ENCODE measurements at regions not wholly inside any gene's neighbourhood (a gene's known extent, or its start where the extent isn't known, plus 50 kb on each side); places are given as distances from the start of the nearest gene placed in this dataset.

- TF ChIP-seq MXD4 (CRISPR knock-in tag; IDR thresholded peaks at IDR 0.05; ENCODE audit: borderline replicate concordance) (no peak), ZNF416 (CRISPR knock-in tag; IDR thresholded peaks at IDR 0.05) (no peak), ZNF396 (CRISPR knock-in tag; IDR thresholded peaks at IDR 0.05; ENCODE audit: borderline replicate concordance) (no peak), AR (CRISPR knock-in tag; IDR thresholded peaks at IDR 0.05) (no peak), GABPB1 (CRISPR knock-in tag; IDR thresholded peaks at IDR 0.05) (no peak), KAT7 (CRISPR knock-in tag; IDR thresholded peaks at IDR 0.05; ENCODE audit: borderline replicate concordance) (no peak), NR3C1 (CRISPR knock-in tag; conservative IDR thresholded peaks at IDR 0.05; ENCODE audit: low read depth) (no peak), ZBTB21 (CRISPR knock-in tag; IDR thresholded peaks at IDR 0.05; ENCODE audit: borderline replicate concordance) (no peak), ATF1 (CRISPR knock-in tag; IDR thresholded peaks at IDR 0.05) (no peak), ZSCAN18 (CRISPR knock-in tag; IDR thresholded peaks at IDR 0.05) (no peak), TCF7 (CRISPR knock-in tag; IDR thresholded peaks at IDR 0.05; ENCODE audit: low read depth) (no peak), ZNF263 (CRISPR knock-in tag; IDR thresholded peaks at IDR 0.05; ENCODE audit: low read depth) (no peak), ZNF671 (CRISPR knock-in tag; IDR thresholded peaks at IDR 0.05) (no peak), USF1 (CRISPR knock-in tag; IDR thresholded peaks at IDR 0.05) (no peak), HMGXB4 (CRISPR knock-in tag; IDR thresholded peaks at IDR 0.05) (no peak)
- TF ChIP-seq, protein P1, sequence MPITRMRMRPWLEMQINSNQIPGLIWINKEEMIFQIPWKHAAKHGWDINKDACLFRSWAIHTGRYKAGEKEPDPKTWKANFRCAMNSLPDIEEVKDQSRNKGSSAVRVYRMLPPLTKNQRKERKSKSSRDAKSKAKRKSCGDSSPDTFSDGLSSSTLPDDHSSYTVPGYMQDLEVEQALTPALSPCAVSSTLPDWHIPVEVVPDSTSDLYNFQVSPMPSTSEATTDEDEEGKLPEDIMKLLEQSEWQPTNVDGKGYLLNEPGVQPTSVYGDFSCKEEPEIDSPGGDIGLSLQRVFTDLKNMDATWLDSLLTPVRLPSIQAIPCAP (CRISPR knock-in tag; IDR thresholded peaks at IDR 0.05) = no peak
- TF ChIP-seq, protein P2, sequence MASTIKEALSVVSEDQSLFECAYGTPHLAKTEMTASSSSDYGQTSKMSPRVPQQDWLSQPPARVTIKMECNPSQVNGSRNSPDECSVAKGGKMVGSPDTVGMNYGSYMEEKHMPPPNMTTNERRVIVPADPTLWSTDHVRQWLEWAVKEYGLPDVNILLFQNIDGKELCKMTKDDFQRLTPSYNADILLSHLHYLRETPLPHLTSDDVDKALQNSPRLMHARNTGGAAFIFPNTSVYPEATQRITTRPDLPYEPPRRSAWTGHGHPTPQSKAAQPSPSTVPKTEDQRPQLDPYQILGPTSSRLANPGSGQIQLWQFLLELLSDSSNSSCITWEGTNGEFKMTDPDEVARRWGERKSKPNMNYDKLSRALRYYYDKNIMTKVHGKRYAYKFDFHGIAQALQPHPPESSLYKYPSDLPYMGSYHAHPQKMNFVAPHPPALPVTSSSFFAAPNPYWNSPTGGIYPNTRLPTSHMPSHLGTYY (CRISPR knock-in tag; IDR thresholded peaks at IDR 0.05) = no peak
- DNase-seq (ENCODE audit: low spot score) = no peak
- Mint-ChIP-seq H3K27ac (no peak overlapping the region), H3K4me3 (no peak overlapping the region), H3K4me1 (peaks cover 8% of the 10 kb centered on the region), H3K9me3 (no peaks in the 10 kb centered on the region), H3K36me3 (no peaks in the 10 kb centered on the region), H3K27me3 (ENCODE audit: low read depth) (no peaks in the 10 kb centered on the region)
- ChIA-PET CTCF (no interaction called here), POLR2A (no interaction called here)
- no peak for ATAC-seq
Measured at GRCh38 chr10:59550061-59550460, 159.6 kb downstream of the SLC16A9 start.

- DNase-seq (ENCODE audit: low spot score) (no peak), ATAC-seq (no peak)
- ChIA-PET POLR2A (no interaction called here), CTCF (no interaction called here)
- Mint-ChIP-seq H3K4me1 (peaks cover 8% of the 10 kb centered on the region), H3K9me3 (peaks cover 4% of the 10 kb centered on the region), H3K27me3 (ENCODE audit: low read depth) (no peaks in the 10 kb centered on the region), H3K27ac (no peak overlapping the region), H3K4me3 (no peak overlapping the region), H3K36me3 (no peaks in the 10 kb centered on the region)
- TF ChIP-seq ZNF425 (CRISPR knock-in tag; conservative IDR thresholded peaks at IDR 0.05) = no peak
Measured at GRCh38 chr10:59538623-59539022, 171.0 kb downstream of the SLC16A9 start.
